Renal cortex interstitium (tissue), 11 donors: ENCODE measurements at regions not wholly inside any gene's neighbourhood (a gene's known extent, or its start where the extent isn't known, plus 50 kb on each side); places are given as distances from the start of the nearest gene placed in this dataset.
A peak's percentile ranks its signal among the peaks of the same experiment; 100 is the strongest.

Experiments
- DNase-seq, 11 donors: peaks; one replicate each; pipeline ENCODE4 v3.0.0-alpha.2; 2013; ENCODE audit warnings: low read depth in 9 of 11, low spot score in 4 of 11; ENCODE audit errors: extremely low read depth in 1 of 11

GRCh38 chr10:121406823-121407545, 191.3 kb downstream of the FGFR2 start:
- no peak for DNase-seq

GRCh38 chr10:121409466-121410104, 188.7 kb downstream of the FGFR2 start:
- DNase-seq = no peak

- peak in 10 of 11 donors; percentile 15 to 50 (median 34) for DNase-seq
Measured at GRCh38 chr10:121411004-121411403, 187.2 kb downstream of the FGFR2 start.

GRCh38 chr10:121413951-121414350, 184.3 kb downstream of the FGFR2 start:
- no peak for DNase-seq

DNA sequence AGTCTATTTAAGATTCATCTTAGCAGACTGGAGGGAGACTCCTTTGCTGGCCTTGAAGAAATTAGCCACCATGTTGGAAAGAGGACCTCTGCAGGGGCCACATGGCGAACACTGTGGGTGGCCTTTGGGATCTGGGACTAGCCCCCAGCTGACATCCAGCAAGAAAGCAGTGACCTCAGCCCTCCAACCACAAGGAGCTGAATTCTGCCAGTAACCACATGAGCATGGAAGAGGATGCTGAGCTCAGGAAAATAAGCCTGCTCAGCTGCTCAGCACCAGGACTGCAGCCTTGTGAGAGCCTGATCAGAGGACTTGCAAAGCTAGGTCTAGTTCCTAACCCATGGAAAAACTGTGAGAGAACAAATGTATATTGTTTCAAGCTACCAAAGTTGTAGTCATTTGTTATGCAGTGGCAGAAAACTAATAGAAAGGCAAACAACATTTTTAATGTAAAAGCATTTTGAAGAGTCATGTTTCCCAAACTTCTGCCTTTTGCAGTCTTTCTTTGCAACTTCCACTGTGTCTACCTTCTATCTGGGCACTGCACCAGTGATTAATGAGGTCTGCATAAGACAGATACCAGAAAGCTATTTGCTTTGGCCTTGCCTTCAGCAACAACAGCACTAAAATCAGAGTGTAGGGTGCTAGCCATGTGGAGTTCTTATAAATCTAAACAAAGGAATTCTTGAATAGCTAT, 183.7 kb downstream of the FGFR2 start:
- no peak for DNase-seq

- DNase-seq = no peak
Measured at GRCh38 chr10:121415063-121415399, 183.2 kb downstream of the FGFR2 start.

- no peak for DNase-seq
Measured at GRCh38 chr10:121416071-121416470, 182.2 kb downstream of the FGFR2 start.

DNA sequence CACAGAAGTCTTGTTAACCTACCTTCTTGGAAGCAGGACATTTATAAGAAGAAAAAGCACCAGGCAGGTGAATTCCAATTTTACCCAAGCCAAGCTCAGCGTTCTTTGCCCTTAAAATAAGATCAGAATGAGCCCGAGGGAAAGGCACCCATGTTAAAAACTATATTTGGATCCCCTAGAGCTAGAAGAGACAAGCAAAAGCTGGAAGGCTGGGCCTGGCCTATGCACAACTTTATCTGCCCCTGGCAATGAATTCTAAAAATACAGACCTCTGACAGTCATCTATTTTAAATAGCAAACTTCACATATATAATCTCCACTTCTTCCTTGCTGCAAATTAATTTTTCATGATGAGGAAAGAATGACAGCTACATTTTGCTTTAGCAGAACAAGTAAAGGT, 180.9 kb downstream of the FGFR2 start:
- DNase-seq = no peak

DNA sequence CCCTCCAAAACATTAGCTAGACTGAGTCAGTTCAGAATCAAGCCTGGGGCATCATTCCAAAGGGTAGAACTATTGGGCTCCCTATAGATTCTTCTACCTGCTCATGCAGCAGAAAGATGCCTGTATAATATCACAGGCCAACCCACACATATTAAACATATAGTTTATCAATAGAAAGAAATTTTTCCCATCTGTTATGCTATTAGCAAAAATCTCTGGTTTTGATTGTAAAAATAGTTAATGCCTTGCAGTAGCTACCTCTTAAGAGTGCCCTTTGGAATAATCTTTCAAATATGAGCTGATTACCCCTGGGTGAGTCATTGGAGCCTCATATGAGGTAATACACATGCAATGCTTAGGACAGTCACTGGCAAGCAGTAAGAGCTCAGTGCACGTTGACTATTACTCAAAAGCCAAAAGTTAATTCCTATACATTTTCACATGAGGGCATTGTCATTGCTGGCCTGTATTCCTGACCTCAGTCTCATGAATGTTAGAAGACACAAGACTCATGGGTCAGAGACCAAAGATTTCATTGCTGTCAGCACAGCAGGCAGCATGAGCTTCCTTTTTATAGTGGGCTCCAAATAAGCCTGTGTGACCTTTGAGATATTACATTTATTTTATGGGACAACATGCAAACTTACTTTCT, 180.0 kb downstream of the FGFR2 start:
- DNase-seq = no peak

- DNase-seq = no peak
Measured at GRCh38 chr10:121420006-121420405, 178.2 kb downstream of the FGFR2 start.

DNA sequence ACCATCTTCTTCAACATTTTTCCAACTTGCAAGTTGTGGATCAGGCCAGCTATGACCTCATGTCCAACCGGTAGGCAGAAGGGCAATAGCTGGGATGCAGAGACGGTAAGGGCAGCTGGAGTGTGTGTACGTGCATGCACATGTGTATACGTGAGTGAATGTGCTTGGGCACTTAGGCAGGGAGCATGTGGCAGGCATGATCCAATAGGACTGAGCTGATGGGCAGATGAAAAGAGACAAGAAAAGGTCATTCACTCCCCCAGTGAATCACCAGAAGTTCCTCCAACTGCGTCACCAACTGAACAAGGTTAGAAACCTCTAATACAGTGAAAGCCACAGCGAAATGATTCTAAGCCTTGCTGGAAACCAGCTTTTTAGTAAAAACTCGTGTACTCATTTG, 176.1 kb downstream of the FGFR2 start:
- no peak for DNase-seq

DNA sequence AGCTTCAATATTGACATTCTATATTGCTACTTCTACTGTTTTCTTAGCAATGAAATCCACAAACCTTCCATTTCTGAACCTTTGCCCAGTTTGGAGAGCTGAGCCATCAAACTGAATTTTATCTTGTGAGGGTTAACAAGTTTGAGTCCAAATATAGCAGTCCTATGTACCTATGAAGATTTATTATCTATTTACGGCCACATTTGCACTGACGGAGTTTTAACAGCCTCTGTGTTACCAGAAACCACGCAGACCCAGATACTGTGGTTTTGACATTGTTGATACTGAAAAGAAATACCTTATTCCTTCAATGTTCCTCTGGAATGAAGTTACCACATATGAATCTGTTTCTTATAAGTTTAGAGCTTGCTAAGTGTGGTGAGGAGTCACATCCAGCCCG, 172.6 kb downstream of the FGFR2 start:
- no peak for DNase-seq

GRCh38 chr10:121426307-121426706, 171.9 kb downstream of the FGFR2 start:
- DNase-seq = no peak
